RWPE1 (cell line): ENCODE measurements at regions not wholly inside any gene's neighbourhood (a gene's known extent, or its start where the extent isn't known, plus 50 kb on each side); places are given as distances from the start of the nearest gene placed in this dataset.
A peak's percentile ranks its signal among the peaks of the same experiment; 100 is the strongest.

Experiments
- CTCF ChIA-PET: fragments of 350-600 bp; sonication (Branson Sonifier 250); formaldehyde crosslinking; extraction: SDS; loops from one replicate; lab custom pipeline; 2021; lab: Yijun Ruan, JAX
- POLR2A ChIA-PET: fragments of 400-600 bp; formaldehyde crosslinking; extraction: SDS; loops from one replicate; lab custom pipeline; 2020; ENCODE audit warnings: antibody characterized with exemption; ENCODE audit not compliant: low non-redundant PET; lab: Yijun Ruan, JAX
- DNase-seq: peaks from one replicate; pipeline ENCODE4 v3.0.0; 2012; ENCODE audit warnings: low spot score
- H3K27ac ChIP-seq: fragments of 450-650 bp; 2 replicates; pipeline ENCODE4 v1.5.1; 2017
- CTCF ChIP-seq: fragments of 450-650 bp; conservative IDR thresholded peaks from 2 replicates; pipeline ENCODE4 v1.5.1; 2017; ENCODE audit warnings: low read depth, mild to moderate bottlenecking

- TF ChIP-seq CTCF = no peak
- CTCF ChIA-PET = interaction anchor here (0.7 kb wide), 1 partner anchor 1163 kb away, joined by 3 read pairs; no protein-coding TSS in a partner anchor
- DNase-seq = peak; percentile 76
These were observed 74.8 kb upstream of the COL5A2 start for GRCh38 chr2:189254268-189254883.

GRCh38 chr2:189255711-189256110, 76.2 kb upstream of the COL5A2 start:
- CTCF ChIA-PET = no interaction called here
- TF ChIP-seq CTCF = no peak
- no peak overlapping the region for H3K27ac ChIP-seq
- POLR2A ChIA-PET = no interaction called here
- no peak for DNase-seq

More at GRCh38 chr2:189254268-189254883, 74.8 kb upstream of the COL5A2 start:
- POLR2A ChIA-PET = no interaction called here
- H3K27ac ChIP-seq = peak overlapping the region; percentile 94

GRCh38 chr2:189258616-189259365, 79.2 kb upstream of the COL5A2 start:
- no peak overlapping the region for H3K27ac ChIP-seq
- ChIA-PET CTCF (no interaction called here), POLR2A (no interaction called here)
- DNase-seq = no peak
- TF ChIP-seq CTCF = no peak

- ChIA-PET CTCF (interaction anchor here (0.7 kb wide), 1 partner anchor 132 kb away, joined by 5 read pairs; no protein-coding TSS in a partner anchor), POLR2A (no interaction called here)
- no peak overlapping the region for H3K27ac ChIP-seq
- TF ChIP-seq CTCF = no peak
- no peak for DNase-seq
These were observed 80.8 kb upstream of the COL5A2 start for GRCh38 chr2:189260361-189260814.

- peak; percentile 34 for DNase-seq
- ChIA-PET POLR2A (no interaction called here), CTCF (interaction anchor here (0.7 kb wide), 1 partner anchor 226 kb away, joined by 3 read pairs; no protein-coding TSS in a partner anchor)
- H3K27ac ChIP-seq = no peak overlapping the region
- no peak for TF ChIP-seq CTCF
These were observed 81.9 kb upstream of the COL5A2 start for GRCh38 chr2:189261431-189261841.

- CTCF ChIA-PET = no interaction called here
- POLR2A ChIA-PET = no interaction called here
- H3K27ac ChIP-seq = no peak overlapping the region
These were observed 82.4 kb upstream of the COL5A2 start for GRCh38 chr2:189261916-189262315.

More at GRCh38 chr2:189261916-189262315, 82.4 kb upstream of the COL5A2 start:
- DNase-seq = no peak
- no peak for TF ChIP-seq CTCF
